ENCODE measurements at regions not wholly inside any gene's neighbourhood (a gene's known extent, or its start where the extent isn't known, plus 50 kb on each side); places are given as distances from the start of the nearest gene placed in this dataset.
"Not testable (repeated sequence)": the region's sequence is repeated elsewhere in the genome, so short reads cannot be mapped to it uniquely, and the experiment has no call there.

DNA sequence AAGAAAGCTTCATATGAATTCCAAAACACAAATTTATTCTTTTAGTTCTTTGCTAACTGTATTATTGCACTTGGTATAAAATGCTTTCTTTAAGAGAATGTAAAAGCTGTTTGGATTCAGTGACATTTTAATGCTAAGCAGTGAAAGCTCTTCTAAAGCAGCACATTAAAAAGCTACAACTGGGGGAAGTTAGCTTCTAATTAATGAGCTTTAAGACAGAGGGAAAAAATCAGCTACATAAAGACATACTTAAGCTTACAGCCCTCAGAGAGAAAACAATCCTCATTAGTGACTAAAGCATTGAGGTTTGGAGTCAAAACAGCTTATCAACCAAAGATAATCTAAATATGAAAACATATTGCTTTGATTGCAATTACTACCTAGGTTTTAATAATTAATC lies 1222.2 kb upstream of the SPRY2 start:
- POLR2A ChIA-PET = no interaction called here
- no peak for TF ChIP-seq CTCF (IDR thresholded peaks at IDR 0.05; ENCODE audit: insufficient read depth, low read length, missing control alignments)
- CTCF ChIA-PET = no interaction called here
- no peak for DNase-seq (ENCODE audit: low read depth, low spot score)
- H3K4me3 ChIP-seq (ENCODE audit: low read depth, low read length) = no peak overlapping the region

DNA sequence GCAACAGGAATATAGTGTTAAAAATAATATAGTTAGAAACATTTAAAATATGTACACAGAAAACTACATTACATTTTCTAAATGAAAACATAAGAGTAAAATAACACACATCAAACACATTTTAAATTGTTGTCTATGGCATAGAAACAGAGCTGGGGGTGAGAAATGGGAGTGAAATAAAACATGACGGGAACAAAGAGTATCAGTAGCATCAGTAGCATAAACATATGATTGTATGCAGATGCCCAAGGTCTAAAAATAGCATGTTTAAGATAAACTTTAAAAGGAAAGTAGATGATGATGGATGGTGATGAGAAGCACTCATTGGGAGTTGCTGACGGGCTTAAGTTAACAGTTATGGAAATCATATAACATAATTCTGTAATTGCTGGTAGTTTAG lies 1221.7 kb upstream of the SPRY2 start:
- ChIA-PET CTCF (no interaction called here), POLR2A (no interaction called here)
- DNase-seq (ENCODE audit: low read depth, low spot score) = no peak
- H3K4me3 ChIP-seq (ENCODE audit: low read depth, low read length) = no peak overlapping the region
- no peak for TF ChIP-seq CTCF (IDR thresholded peaks at IDR 0.05; ENCODE audit: insufficient read depth, low read length, missing control alignments)

- CTCF ChIA-PET = no interaction called here
- TF ChIP-seq CTCF (IDR thresholded peaks at IDR 0.05; ENCODE audit: insufficient read depth, low read length, missing control alignments) = no peak
- H3K4me3 ChIP-seq (ENCODE audit: low read depth, low read length) = no peak overlapping the region
Observed at GRCh38 chr13:81551036-81551435, 1210.1 kb upstream of the SPRY2 start.

GRCh38 chr13:81546294-81546693 lies 1205.4 kb upstream of the SPRY2 start:
- H3K4me3 ChIP-seq (ENCODE audit: low read depth, low read length); POLR2A ChIA-PET; CTCF ChIA-PET; DNase-seq (ENCODE audit: low read depth, low spot score): not testable (repeated sequence)

More at GRCh38 chr13:81551036-81551435, 1210.1 kb upstream of the SPRY2 start:
- no peak for DNase-seq (ENCODE audit: low read depth, low spot score)
- POLR2A ChIA-PET = no interaction called here

DNA sequence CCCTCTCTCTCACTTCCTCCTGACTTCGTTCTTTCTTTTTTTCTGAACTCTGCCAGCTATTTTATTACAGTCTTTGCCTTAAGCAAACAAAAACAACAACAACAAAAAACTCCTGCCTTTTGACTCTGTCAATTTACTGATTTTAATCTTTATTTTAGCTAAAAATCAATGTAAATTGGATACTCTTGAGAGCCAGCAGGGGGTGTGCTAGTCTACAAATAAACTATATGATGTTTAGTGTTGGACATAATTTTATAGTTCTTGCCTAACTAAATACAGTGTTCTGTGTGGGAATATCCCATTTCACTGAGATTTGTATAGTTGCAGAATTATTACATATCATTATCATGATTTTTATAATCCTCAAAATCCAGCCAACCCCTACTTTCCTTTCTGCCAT lies 1199.9 kb upstream of the SPRY2 start:
- ChIA-PET POLR2A (no interaction called here), CTCF (no interaction called here)
- DNase-seq (ENCODE audit: low read depth, low spot score) = no peak
- TF ChIP-seq CTCF (IDR thresholded peaks at IDR 0.05; ENCODE audit: insufficient read depth, low read length, missing control alignments) = no peak
- H3K4me3 ChIP-seq (ENCODE audit: low read depth, low read length) = no peak overlapping the region

- no peak for DNase-seq (ENCODE audit: low read depth, low spot score)
- TF ChIP-seq CTCF (IDR thresholded peaks at IDR 0.05; ENCODE audit: insufficient read depth, low read length, missing control alignments) = no peak
- no peak overlapping the region for H3K4me3 ChIP-seq (ENCODE audit: low read depth, low read length)
- ChIA-PET CTCF (no interaction called here), POLR2A (no interaction called here)
Observed at GRCh38 chr13:81539643-81540150, 1198.8 kb upstream of the SPRY2 start.

GRCh38 chr13:81498969-81499368 lies 1158.0 kb upstream of the SPRY2 start:
- no peak overlapping the region for H3K4me3 ChIP-seq (ENCODE audit: low read depth, low read length)
- CTCF ChIA-PET = no interaction called here
- no peak for TF ChIP-seq CTCF (IDR thresholded peaks at IDR 0.05; ENCODE audit: insufficient read depth, low read length, missing control alignments)
- POLR2A ChIA-PET = no interaction called here
- no peak for DNase-seq (ENCODE audit: low read depth, low spot score)
